HL-60/S4 (cell line): ENCODE measurements at regions not wholly inside any gene's neighbourhood (a gene's known extent, or its start where the extent isn't known, plus 50 kb on each side); places are given as distances from the start of the nearest gene placed in this dataset.
"Not testable (repeated sequence)": the region's sequence is repeated elsewhere in the genome, so short reads cannot be mapped to it uniquely, and the experiment has no call there.

ENCODE experiments used
- in situ Hi-C: fragments of 300-500 bp; cut with MboI; formaldehyde crosslinking; loops from 2 replicates; pipeline ENCODE4 v1.14.3; 2022; ENCODE audit warnings: low sequenced_read_pairs

GRCh38 chr20:50435397-50436051 is 74.7 kb upstream of the PTPN1 start:
- in situ Hi-C loops, result no loop called here

- in situ Hi-C loops, result no loop called here
Observed at GRCh38 chr20:50436052-50436656, 74.0 kb upstream of the PTPN1 start.

GRCh38 chr20:50436696-50437095 is 73.5 kb upstream of the PTPN1 start:
- in situ Hi-C loops, result no loop called here

GRCh38 chr20:50438986-50439407 is 71.2 kb upstream of the PTPN1 start:
- in situ Hi-C loops, result no loop called here

GRCh38 chr20:50439539-50440453 is 70.4 kb upstream of the PTPN1 start:
- in situ Hi-C loops, result no loop called here

- in situ Hi-C loops, result no loop called here
Observed at GRCh38 chr20:50442512-50442911, 67.7 kb upstream of the PTPN1 start.

- in situ Hi-C loops, result no loop called here
Observed at GRCh38 chr20:50445354-50446151, 64.6 kb upstream of the PTPN1 start.

GRCh38 chr20:50446351-50447101 is 63.7 kb upstream of the PTPN1 start:
- in situ Hi-C loops, result no loop called here

- in situ Hi-C loops, result no loop called here
Observed at GRCh38 chr20:50447102-50447804, 62.9 kb upstream of the PTPN1 start.

- in situ Hi-C loops, result no loop called here
Observed at GRCh38 chr20:50447817-50448216, 62.4 kb upstream of the PTPN1 start.

GRCh38 chr20:50448625-50449403 is 61.4 kb upstream of the PTPN1 start:
- in situ Hi-C loops, result not testable (repeated sequence)

GRCh38 chr20:50449738-50450492 is 60.3 kb upstream of the PTPN1 start:
- in situ Hi-C loops, result loop anchor here (10.0 to 25.0 kb wide), 2 partner anchors 105 to 463 kb away; partner anchors contain the start of gene SNAI1

GRCh38 chr20:50450493-50450826 is 59.7 kb upstream of the PTPN1 start:
- in situ Hi-C loops, result loop anchor here (10.0 to 25.0 kb wide), 2 partner anchors 106 to 463 kb away; partner anchors contain the start of gene SNAI1

GRCh38 chr20:50450881-50451752 is 59.1 kb upstream of the PTPN1 start:
- in situ Hi-C loops, result loop anchor here (10.0 to 25.0 kb wide), 2 partner anchors 106 to 464 kb away; partner anchors contain the start of gene SNAI1

GRCh38 chr20:50451792-50452425 is 58.3 kb upstream of the PTPN1 start:
- in situ Hi-C loops, result loop anchor here (10.0 to 25.0 kb wide), 2 partner anchors 107 to 465 kb away; partner anchors contain the start of gene SNAI1

GRCh38 chr20:50453533-50454244 is 56.5 kb upstream of the PTPN1 start:
- in situ Hi-C loops, result loop anchor here (10.0 to 25.0 kb wide), 2 partner anchors 109 to 466 kb away; partner anchors contain the start of gene SNAI1
